ENCODE measurements at regions not wholly inside any gene's neighbourhood (a gene's known extent, or its start where the extent isn't known, plus 50 kb on each side); places are given as distances from the start of the nearest gene placed in this dataset.
A peak's percentile ranks its signal among the peaks of the same experiment; 100 is the strongest.

- no peak overlapping the region for H2BK15ac ChIP-seq (ENCODE audit: low read length)
- H3K79me2 ChIP-seq (ENCODE audit: control insufficient read depth in 1 of 2, insufficient read depth in 2 of 2, low read length in 2 of 2): no peaks in the 10 kb centered on the region
- FAIRE-seq (no peak), DNase-seq (ENCODE audit: low read depth in 1 of 2, low spot score in 2 of 2) (peak in 1 of 2 experiments; percentile 11)
- H4K91ac ChIP-seq (replicated peaks; ENCODE audit: insufficient read length, low read length): no peak overlapping the region
- peaks cover 49 to 83% (median 67%) of the 10 kb centered on the region in 4 experiments for H3K27me3 ChIP-seq (replicated peaks in 1 of 4; ENCODE audit: control insufficient read depth in 3 of 4, extremely low read depth in 1 of 4, insufficient read depth in 3 of 4, low read length in 3 of 4)
- WGBS, 2 experiments (ENCODE audit: extremely low coverage in 1 of 2, insufficient coverage in 1 of 2, insufficient read length in 1 of 2, insufficient replicate concordance in 2 of 2, low coverage in 1 of 2, low lambda C conversion rate in 2 of 2, missing lambda C conversion rate in 1 of 2): 66% methylated on average over 8 of the region's 8 CpGs; no CpG with 5 or more reads in 1 of the 2 experiments
- no peak overlapping the region for H2BK120ac ChIP-seq (replicated peaks; ENCODE audit: low read depth, low read length)
- H4K5ac ChIP-seq (ENCODE audit: insufficient read length, low read depth, low read length): no peak overlapping the region
- no peak overlapping the region for H3K4ac ChIP-seq (replicated peaks; ENCODE audit: insufficient read length, low read depth, low read length)
- no peak overlapping the region for H2BK12ac ChIP-seq (ENCODE audit: low read depth, low read length)
- peaks cover 0 to 3% (median 2%) of the 10 kb centered on the region in 4 experiments; a peak in 2 of 7 replicates for H3K4me1 ChIP-seq (replicated peaks in 1 of 4; ENCODE audit: control insufficient read depth in 3 of 4, insufficient read depth in 4 of 4, low read length in 3 of 4)
- H2BK20ac ChIP-seq (ENCODE audit: low read length): no peak overlapping the region
- no peak overlapping the region for H2AFZ ChIP-seq (ENCODE audit: low read length)
- ChIA-PET CTCF (ENCODE audit: partially characterized antibody) (no interaction called here), POLR2A (ENCODE audit: partially characterized antibody) (interaction anchor here (0.8 kb wide), 1 partner anchor 13 kb away, joined by 3 read pairs; no protein-coding TSS in a partner anchor)
- H3K9me3 ChIP-seq (ENCODE audit: insufficient read depth in 2 of 2, low read depth in 1 of 2, low read length in 1 of 2): no peaks in the 10 kb centered on the region
- peaks cover 0 to 8% of the 10 kb centered on the region in 2 experiments for H4K20me1 ChIP-seq (replicated peaks in 1 of 2; ENCODE audit: control insufficient read depth in 1 of 2, insufficient read depth in 2 of 2, low read length in 2 of 2)
- no peak overlapping the region for H2BK5ac ChIP-seq (ENCODE audit: low read depth, low read length)
- no peak overlapping the region; the same call in 1 of the 2 replicates for H3K18ac ChIP-seq (ENCODE audit: extremely low read depth, low read length)
- no peaks in the 10 kb centered on the region for H3K36me3 ChIP-seq (ENCODE audit: control insufficient read depth in 2 of 4, insufficient read depth in 4 of 4, low read length in 3 of 4)
- no peak overlapping the region for H3K9ac ChIP-seq (replicated peaks in 1 of 4; ENCODE audit: extremely low read depth in 1 of 4, low read depth in 3 of 4, low read length in 3 of 4)
- H3K79me1 ChIP-seq (ENCODE audit: low read depth, low read length): no peaks in the 10 kb centered on the region
- H3K56ac ChIP-seq (replicated peaks; ENCODE audit: insufficient read length, low read depth, low read length): no peak overlapping the region
- H3K4me2 ChIP-seq (ENCODE audit: insufficient read depth in 1 of 2, low read depth in 2 of 2, low read length in 2 of 2): no peak overlapping the region
- no peak overlapping the region for H2AK5ac ChIP-seq (ENCODE audit: low read depth, low read length)
- no peak overlapping the region for H3K27ac ChIP-seq (ENCODE audit: low read depth, low read length)
- no peak overlapping the region for H4K8ac ChIP-seq (ENCODE audit: extremely low read depth, insufficient read depth, low read length)
- no peak overlapping the region for H3K14ac ChIP-seq (ENCODE audit: insufficient read length)
- H3K23me2 ChIP-seq (ENCODE audit: low read depth, low read length): no peaks in the 10 kb centered on the region
- no peak overlapping the region for H3K23ac ChIP-seq (ENCODE audit: insufficient read length)
- no peak overlapping the region for H3K4me3 ChIP-seq (ENCODE audit: extremely low read depth in 1 of 4, insufficient read depth in 2 of 4, low read depth in 3 of 4, low read length in 4 of 4)
- TF ChIP-seq TCF12 (IDR thresholded peaks at IDR 0.05; ENCODE audit: low read depth, low read length) (no peak), SP2 (IDR thresholded peaks at IDR 0.05; ENCODE audit: low read length) (no peak), ATF3 (IDR thresholded peaks at IDR 0.05; ENCODE audit: insufficient read depth, low read depth, low read length) (no peak), NANOG (IDR thresholded peaks at IDR 0.05; ENCODE audit: insufficient read depth, low read depth, low read length, poor library complexity, severe bottlenecking) (no peak), NRF1 (IDR thresholded peaks at IDR 0.05; ENCODE audit: low read depth, low read length) (no peak), TAF7 (optimal IDR thresholded peaks at IDR 0.05; ENCODE audit: borderline replicate concordance, low read depth, low read length) (no peak), TAF1 (IDR thresholded peaks at IDR 0.05; ENCODE audit: low read depth, low read length) (no peak), KDM4A (IDR thresholded peaks at IDR 0.05; ENCODE audit: low read depth, low read length, severe bottlenecking) (no peak), MAFK (IDR thresholded peaks at IDR 0.05; ENCODE audit: low read depth, low read length) (no peak), SRF (IDR thresholded peaks at IDR 0.05; ENCODE audit: low read depth, low read length) (no peak)
These were observed 189.9 kb downstream of the BCR start for GRCh38 chr22:23370251-23370650.

All from H1 (cell line).